Activated B cell treated with CpG ODN at 0.5 μM for 24 hours (primary cell): ENCODE measurements at regions not wholly inside any gene's neighbourhood (a gene's known extent, or its start where the extent isn't known, plus 50 kb on each side); places are given as distances from the start of the nearest gene placed in this dataset.
"Not testable (repeated sequence)": the region's sequence is repeated elsewhere in the genome, so short reads cannot be mapped to it uniquely, and the experiment has no call there.

ENCODE experiments used
- ATAC-seq: fragments of 200-7000 bp; cut with Tn5 transposase; one replicate; pipeline ENCODE4 v1.10.0; 2021; ENCODE audit warnings: low read depth, mild to moderate bottlenecking, moderate library complexity
- CTCF ChIA-PET: fragments of 350-600 bp; sonication (Branson Sonifier 250); formaldehyde crosslinking; loops from one replicate; lab custom pipeline; 2021; ENCODE audit warnings: antibody characterized with exemption; lab: Charles Lee
- POLR2A ChIA-PET: fragments of 350-600 bp; sonication (Branson Sonifier 250); formaldehyde crosslinking; loops from one replicate; lab custom pipeline; 2021; ENCODE audit warnings: antibody characterized with exemption; lab: Charles Lee
- DNase-seq: peaks from one replicate; pipeline ENCODE4 v3.0.0; 2022
- H3K27ac Mint-ChIP-seq: one replicate; pipeline ENCODE4 v1.8.0; 2020; ENCODE audit warnings: mixed read lengths
- H3K27me3 Mint-ChIP-seq: one replicate; pipeline ENCODE4 v1.8.0; 2021; ENCODE audit warnings: mixed read lengths
- H3K36me3 Mint-ChIP-seq: one replicate; pipeline ENCODE4 v1.8.0; 2021; ENCODE audit warnings: low read depth, mixed read lengths
- H3K4me1 Mint-ChIP-seq: one replicate; pipeline ENCODE4 v1.8.0; 2021; ENCODE audit warnings: mixed read lengths
- H3K4me3 Mint-ChIP-seq: one replicate; pipeline ENCODE4 v1.8.0; 2020; ENCODE audit warnings: mild to moderate bottlenecking, mixed read lengths
- H3K9me3 Mint-ChIP-seq: one replicate; pipeline ENCODE4 v1.8.0; 2020; ENCODE audit warnings: mixed read lengths
- CTCF ChIP-seq: fragments of 200-600 bp; IDR thresholded peaks from one replicate; pipeline ENCODE4 v1.8.0; 2022; ENCODE audit warnings: antibody characterized with exemption, mild to moderate bottlenecking
- intact Hi-C: fragments of 100-400 bp; cut with micrococcal nuclease; formaldehyde crosslinking; loops from one replicate; pipeline ENCODE4 v1.15.1; 2024

GRCh38 chr5:38677636-38678035, 121.2 kb upstream of the LIFR start:
- no peak for TF ChIP-seq CTCF
- peaks cover 5% of the 10 kb centered on the region for H3K9me3 Mint-ChIP-seq
- no peak for ATAC-seq
- no peak for DNase-seq
- H3K36me3 Mint-ChIP-seq = no peaks in the 10 kb centered on the region
- H3K4me3 Mint-ChIP-seq = no peak overlapping the region
- no peaks in the 10 kb centered on the region for H3K4me1 Mint-ChIP-seq
- H3K27me3 Mint-ChIP-seq = no peaks in the 10 kb centered on the region
- ChIA-PET POLR2A (no interaction called here), CTCF (no interaction called here)
- no peak overlapping the region for H3K27ac Mint-ChIP-seq
- intact Hi-C loops = no loop called here

GRCh38 chr5:38678076-38678475, 121.6 kb upstream of the LIFR start:
- no peak overlapping the region for H3K4me3 Mint-ChIP-seq
- no peak for DNase-seq
- no peak overlapping the region for H3K27ac Mint-ChIP-seq
- no peaks in the 10 kb centered on the region for H3K27me3 Mint-ChIP-seq
- intact Hi-C loops = no loop called here
- no peak for TF ChIP-seq CTCF
- ChIA-PET POLR2A (no interaction called here), CTCF (no interaction called here)
- no peaks in the 10 kb centered on the region for H3K4me1 Mint-ChIP-seq
- no peaks in the 10 kb centered on the region for H3K36me3 Mint-ChIP-seq
- ATAC-seq = no peak
- H3K9me3 Mint-ChIP-seq = peaks cover 5% of the 10 kb centered on the region

GRCh38 chr5:38678697-38679096, 122.3 kb upstream of the LIFR start:
- POLR2A ChIA-PET = not testable (repeated sequence)

GRCh38 chr5:38680094-38680825, 123.8 kb upstream of the LIFR start:
- ChIA-PET POLR2A (no interaction called here), CTCF (no interaction called here)
- DNase-seq (no peak), ATAC-seq (no peak)
- Mint-ChIP-seq H3K4me3 (no peak overlapping the region), H3K27me3 (no peaks in the 10 kb centered on the region), H3K36me3 (no peaks in the 10 kb centered on the region), H3K27ac (no peak overlapping the region), H3K9me3 (peaks cover 5% of the 10 kb centered on the region), H3K4me1 (no peaks in the 10 kb centered on the region)
- TF ChIP-seq CTCF = no peak
- intact Hi-C loops = no loop called here

More at GRCh38 chr5:38678697-38679096, 122.3 kb upstream of the LIFR start:
- H3K4me3 Mint-ChIP-seq, H3K9me3 Mint-ChIP-seq, H3K27ac Mint-ChIP-seq, H3K36me3 Mint-ChIP-seq, H3K27me3 Mint-ChIP-seq, DNase-seq, H3K4me1 Mint-ChIP-seq, ATAC-seq, intact Hi-C loops, CTCF ChIA-PET: not testable (repeated sequence)

GRCh38 chr5:38681029-38681706, 124.7 kb upstream of the LIFR start:
- POLR2A ChIA-PET = no interaction called here
- H3K4me1 Mint-ChIP-seq = no peaks in the 10 kb centered on the region
- DNase-seq = no peak

More at GRCh38 chr5:38681029-38681706, 124.7 kb upstream of the LIFR start:
- CTCF ChIA-PET = no interaction called here
- no peak for TF ChIP-seq CTCF
- Mint-ChIP-seq H3K36me3 (no peaks in the 10 kb centered on the region), H3K27me3 (no peaks in the 10 kb centered on the region), H3K27ac (no peak overlapping the region), H3K9me3 (no peaks in the 10 kb centered on the region), H3K4me3 (no peak overlapping the region)
- ATAC-seq = no peak
- intact Hi-C loops = no loop called here
